ENCODE measurements at regions not wholly inside any gene's neighbourhood (a gene's known extent, or its start where the extent isn't known, plus 50 kb on each side); places are given as distances from the start of the nearest gene placed in this dataset.

- peaks cover 24% of the 10 kb centered on the region for H3K4me1 Mint-ChIP-seq (ENCODE audit: unreplicated experiment)
- TF ChIP-seq CTCF (IDR thresholded peaks at IDR 0.05; ENCODE audit: unreplicated experiment): no peak
- H3K27ac Mint-ChIP-seq (ENCODE audit: unreplicated experiment): no peak overlapping the region
- H3K36me3 Mint-ChIP-seq (ENCODE audit: low read depth, unreplicated experiment): no peaks in the 10 kb centered on the region
- no peaks in the 10 kb centered on the region for H3K9me3 Mint-ChIP-seq (ENCODE audit: unreplicated experiment)
- H3K4me3 Mint-ChIP-seq (ENCODE audit: unreplicated experiment): no peak overlapping the region
- peaks cover 6% of the 10 kb centered on the region for H3K27me3 Mint-ChIP-seq (ENCODE audit: unreplicated experiment)
- no peak for DNase-seq (ENCODE audit: low spot score)
Observed at GRCh38 chr16:47946092-47946491, 209.7 kb downstream of the ABCC12 start.

GRCh38 chr16:47944589-47944988, 211.2 kb downstream of the ABCC12 start:
- Mint-ChIP-seq H3K4me1 (ENCODE audit: unreplicated experiment) (peaks cover 25% of the 10 kb centered on the region), H3K27me3 (ENCODE audit: unreplicated experiment) (peaks cover 6% of the 10 kb centered on the region), H3K27ac (ENCODE audit: unreplicated experiment) (no peak overlapping the region), H3K9me3 (ENCODE audit: unreplicated experiment) (no peaks in the 10 kb centered on the region), H3K36me3 (ENCODE audit: low read depth, unreplicated experiment) (no peaks in the 10 kb centered on the region), H3K4me3 (ENCODE audit: unreplicated experiment) (no peak overlapping the region)
- DNase-seq (ENCODE audit: low spot score): no peak
- no peak for TF ChIP-seq CTCF (IDR thresholded peaks at IDR 0.05; ENCODE audit: unreplicated experiment)

GRCh38 chr16:47943235-47943634, 212.6 kb downstream of the ABCC12 start:
- Mint-ChIP-seq H3K36me3 (ENCODE audit: low read depth, unreplicated experiment) (no peaks in the 10 kb centered on the region), H3K27ac (ENCODE audit: unreplicated experiment) (no peak overlapping the region), H3K4me1 (ENCODE audit: unreplicated experiment) (peaks cover 20% of the 10 kb centered on the region), H3K9me3 (ENCODE audit: unreplicated experiment) (no peaks in the 10 kb centered on the region), H3K4me3 (ENCODE audit: unreplicated experiment) (no peak overlapping the region), H3K27me3 (ENCODE audit: unreplicated experiment) (peaks cover 6% of the 10 kb centered on the region)
- no peak for TF ChIP-seq CTCF (IDR thresholded peaks at IDR 0.05; ENCODE audit: unreplicated experiment)
- no peak for DNase-seq (ENCODE audit: low spot score)

GRCh38 chr16:47940466-47940865, 215.3 kb downstream of the ABCC12 start:
- TF ChIP-seq CTCF (IDR thresholded peaks at IDR 0.05; ENCODE audit: unreplicated experiment): no peak
- no peak for DNase-seq (ENCODE audit: low spot score)
- Mint-ChIP-seq H3K9me3 (ENCODE audit: unreplicated experiment) (no peaks in the 10 kb centered on the region), H3K36me3 (ENCODE audit: low read depth, unreplicated experiment) (no peaks in the 10 kb centered on the region), H3K4me1 (ENCODE audit: unreplicated experiment) (peaks cover 7% of the 10 kb centered on the region), H3K4me3 (ENCODE audit: unreplicated experiment) (no peak overlapping the region), H3K27me3 (ENCODE audit: unreplicated experiment) (peaks cover 3% of the 10 kb centered on the region), H3K27ac (ENCODE audit: unreplicated experiment) (no peak overlapping the region)

GRCh38 chr16:47939680-47940079, 216.1 kb downstream of the ABCC12 start:
- no peaks in the 10 kb centered on the region for H3K36me3 Mint-ChIP-seq (ENCODE audit: low read depth, unreplicated experiment)
- no peak overlapping the region for H3K27ac Mint-ChIP-seq (ENCODE audit: unreplicated experiment)
- H3K9me3 Mint-ChIP-seq (ENCODE audit: unreplicated experiment): no peaks in the 10 kb centered on the region
- no peak for TF ChIP-seq CTCF (IDR thresholded peaks at IDR 0.05; ENCODE audit: unreplicated experiment)
- H3K4me3 Mint-ChIP-seq (ENCODE audit: unreplicated experiment): no peak overlapping the region
- peaks cover 3% of the 10 kb centered on the region for H3K27me3 Mint-ChIP-seq (ENCODE audit: unreplicated experiment)
- peaks cover 7% of the 10 kb centered on the region for H3K4me1 Mint-ChIP-seq (ENCODE audit: unreplicated experiment)
- no peak for DNase-seq (ENCODE audit: low spot score)
